Muscle of back (tissue), 3 donors: ENCODE measurements at regions not wholly inside any gene's neighbourhood (a gene's known extent, or its start where the extent isn't known, plus 50 kb on each side); places are given as distances from the start of the nearest gene placed in this dataset.

Experiments used
- DNase-seq, 3 donors: peaks; one replicate each; pipeline versions ENCODE4 v3.0.0 to v3.0.0-alpha.2; 2013

- DNase-seq: no peak
Observed at GRCh38 chr11:44493930-44494329, 71.5 kb upstream of the CD82 start.

GRCh38 chr11:44494785-44495184 is 70.7 kb upstream of the CD82 start:
- DNase-seq: no peak

GRCh38 chr11:44496391-44496790 is 69.1 kb upstream of the CD82 start:
- DNase-seq: no peak

- peak in 2 of 3 donors; percentile 47 to 91 for DNase-seq
Observed at GRCh38 chr11:44498089-44498871, 67.2 kb upstream of the CD82 start.

DNA sequence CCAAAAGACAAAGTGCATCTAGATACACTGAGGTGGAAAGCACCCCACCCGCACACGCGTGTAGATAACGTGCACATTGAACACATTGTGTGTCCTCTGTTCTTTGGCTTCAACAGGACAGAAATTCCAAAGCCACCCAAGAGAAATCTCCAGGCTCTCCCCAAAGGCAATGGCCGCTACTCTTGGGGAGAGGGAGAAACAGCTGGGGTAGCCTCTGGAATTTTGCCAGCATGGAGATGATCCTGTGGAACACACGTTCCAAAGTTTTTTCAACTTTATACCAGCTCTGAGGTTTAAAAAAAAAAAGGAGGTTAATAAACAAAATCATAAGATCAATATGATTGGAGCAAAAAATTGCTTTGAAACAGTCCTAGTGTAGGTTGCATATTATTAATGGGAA is 63.0 kb upstream of the CD82 start:
- DNase-seq: no peak

DNA sequence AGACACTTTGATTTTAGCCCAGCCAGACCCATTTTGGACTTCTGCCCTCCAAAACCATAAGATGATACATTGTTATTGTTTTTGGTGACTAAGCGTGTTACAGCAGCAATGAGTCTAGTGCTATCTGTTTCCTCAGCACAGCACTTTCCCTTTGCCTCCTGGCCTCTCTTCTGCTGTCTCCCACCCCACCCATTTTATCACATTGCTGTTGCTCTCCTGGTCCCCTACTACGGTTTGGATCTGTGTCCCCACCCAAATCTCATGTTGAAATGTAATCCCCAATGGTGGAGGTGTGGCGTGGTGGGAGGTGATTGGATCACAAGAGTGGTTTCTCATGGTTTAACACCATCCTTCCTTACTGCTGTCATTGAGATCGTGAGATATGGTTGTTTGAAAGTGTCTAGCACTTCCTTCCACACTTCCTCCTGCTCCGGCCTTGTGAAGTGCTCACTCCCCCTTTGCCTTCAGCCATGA is 59.8 kb upstream of the CD82 start:
- no peak for DNase-seq

GRCh38 chr11:44506375-44507016 is 59.0 kb upstream of the CD82 start:
- no peak for DNase-seq

GRCh38 chr11:44507491-44507890 is 58.0 kb upstream of the CD82 start:
- DNase-seq: no peak

GRCh38 chr11:44507896-44508445 is 57.5 kb upstream of the CD82 start:
- DNase-seq: no peak

- DNase-seq: no peak
Observed at GRCh38 chr11:44509296-44509695, 56.2 kb upstream of the CD82 start.

DNA sequence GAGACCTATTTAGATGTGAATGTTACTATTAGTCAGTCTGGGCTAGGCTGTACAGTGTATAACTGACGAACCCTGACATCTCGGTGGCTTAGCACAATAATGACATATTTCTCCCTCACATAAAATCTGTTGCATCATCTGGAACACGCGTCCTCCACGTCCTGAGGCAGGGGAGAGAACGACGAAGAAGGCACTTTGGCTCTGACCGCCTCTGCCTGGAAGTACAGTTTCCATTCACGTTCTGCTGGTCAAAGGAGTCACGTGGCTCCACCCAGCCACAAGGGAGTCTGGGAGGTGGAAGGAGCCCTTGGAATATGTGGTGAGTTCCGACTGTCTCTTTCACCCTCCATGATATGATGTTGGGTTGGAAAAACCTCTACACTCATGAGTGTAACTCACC is 55.1 kb upstream of the CD82 start:
- DNase-seq: no peak

- no peak for DNase-seq
Observed at GRCh38 chr11:44512818-44513217, 52.6 kb upstream of the CD82 start.

DNA sequence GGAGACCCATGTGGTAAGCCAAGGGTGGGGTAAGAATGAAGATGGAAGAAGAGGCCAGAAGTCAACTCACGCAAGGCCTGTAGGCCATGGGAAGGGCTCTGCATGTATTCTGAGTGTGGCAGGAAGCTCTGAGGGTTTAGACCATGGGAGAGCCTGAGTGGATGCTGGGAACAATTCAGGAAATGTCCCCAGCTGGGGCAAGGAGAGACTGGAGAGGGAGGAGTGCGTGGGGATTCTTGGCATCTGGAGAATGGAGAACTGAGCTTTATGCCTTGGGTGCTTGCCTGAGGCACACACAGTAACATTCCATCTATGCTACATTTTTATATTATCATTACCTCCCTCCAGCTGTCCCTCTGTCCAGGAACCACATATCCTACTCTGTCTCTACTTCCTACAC is 50.4 kb upstream of the CD82 start:
- peak in 1 of 3 donors; percentile 57 for DNase-seq
